Choroid plexus epithelial cell (primary cell): ENCODE measurements at regions not wholly inside any gene's neighbourhood (a gene's known extent, or its start where the extent isn't known, plus 50 kb on each side); places are given as distances from the start of the nearest gene placed in this dataset.

Experiments used
- DNase-seq: peaks from one replicate; pipeline ENCODE4 v3.0.0-alpha.2; 2010; ENCODE audit warnings: low read depth
- H3K4me3 ChIP-seq: 2 replicates; pipeline ENCODE4 v1.5.1; 2011; ENCODE audit warnings: low read depth, mild to moderate bottlenecking, control low read depth, low read length, moderate library complexity
- TF ChIP-seq, protein P1 (sequence below): conservative IDR thresholded peaks from 2 replicates; pipeline ENCODE4 v1.5.1; 2011; ENCODE audit warnings: low read depth, mild to moderate bottlenecking, control low read depth, inconsistent platforms, low read length, moderate library complexity

DNA sequence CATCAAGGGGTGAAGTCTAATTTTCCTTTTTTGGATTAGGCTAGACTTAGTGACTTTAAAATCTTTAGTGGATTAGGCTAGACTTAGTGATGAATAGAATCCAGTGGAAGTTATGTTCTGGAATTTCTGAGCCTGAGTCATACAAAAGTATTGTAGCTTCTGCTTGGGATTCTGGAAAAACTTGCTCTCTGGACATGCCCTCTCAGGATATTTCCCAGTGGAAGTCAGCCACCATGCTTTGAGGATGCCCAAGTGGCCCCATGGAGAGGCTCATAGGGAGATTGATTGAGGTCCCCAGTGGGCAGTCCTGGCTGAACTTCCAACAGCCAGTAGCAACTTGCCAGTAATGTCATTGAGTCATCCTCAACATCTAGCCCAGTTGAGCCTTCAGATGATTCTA is 112.4 kb upstream of the PRLR start:
- no peak overlapping the region for H3K4me3 ChIP-seq
- DNase-seq = no peak
- TF ChIP-seq, protein P1, sequence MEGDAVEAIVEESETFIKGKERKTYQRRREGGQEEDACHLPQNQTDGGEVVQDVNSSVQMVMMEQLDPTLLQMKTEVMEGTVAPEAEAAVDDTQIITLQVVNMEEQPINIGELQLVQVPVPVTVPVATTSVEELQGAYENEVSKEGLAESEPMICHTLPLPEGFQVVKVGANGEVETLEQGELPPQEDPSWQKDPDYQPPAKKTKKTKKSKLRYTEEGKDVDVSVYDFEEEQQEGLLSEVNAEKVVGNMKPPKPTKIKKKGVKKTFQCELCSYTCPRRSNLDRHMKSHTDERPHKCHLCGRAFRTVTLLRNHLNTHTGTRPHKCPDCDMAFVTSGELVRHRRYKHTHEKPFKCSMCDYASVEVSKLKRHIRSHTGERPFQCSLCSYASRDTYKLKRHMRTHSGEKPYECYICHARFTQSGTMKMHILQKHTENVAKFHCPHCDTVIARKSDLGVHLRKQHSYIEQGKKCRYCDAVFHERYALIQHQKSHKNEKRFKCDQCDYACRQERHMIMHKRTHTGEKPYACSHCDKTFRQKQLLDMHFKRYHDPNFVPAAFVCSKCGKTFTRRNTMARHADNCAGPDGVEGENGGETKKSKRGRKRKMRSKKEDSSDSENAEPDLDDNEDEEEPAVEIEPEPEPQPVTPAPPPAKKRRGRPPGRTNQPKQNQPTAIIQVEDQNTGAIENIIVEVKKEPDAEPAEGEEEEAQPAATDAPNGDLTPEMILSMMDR = no peak

DNA sequence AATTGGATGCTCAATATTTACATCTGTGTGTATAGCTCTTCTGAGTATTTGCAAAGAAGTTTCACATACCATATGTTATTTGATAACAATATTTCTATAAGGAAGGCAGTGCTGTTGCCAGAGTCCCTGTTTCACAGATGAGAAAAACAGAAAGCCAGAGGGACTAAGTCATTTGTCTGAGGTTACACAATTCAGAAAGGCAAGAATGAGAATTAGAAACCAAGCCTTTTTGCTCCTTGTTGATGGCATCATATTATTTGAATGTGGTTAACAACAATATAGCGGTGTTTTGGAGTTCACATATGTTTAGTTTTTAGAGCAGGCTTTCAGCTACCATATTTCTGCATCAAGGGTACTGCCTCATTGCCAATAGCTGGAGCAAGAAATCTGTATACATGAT is 110.9 kb upstream of the PRLR start:
- TF ChIP-seq, protein P1 = no peak
- no peak overlapping the region for H3K4me3 ChIP-seq

DNA sequence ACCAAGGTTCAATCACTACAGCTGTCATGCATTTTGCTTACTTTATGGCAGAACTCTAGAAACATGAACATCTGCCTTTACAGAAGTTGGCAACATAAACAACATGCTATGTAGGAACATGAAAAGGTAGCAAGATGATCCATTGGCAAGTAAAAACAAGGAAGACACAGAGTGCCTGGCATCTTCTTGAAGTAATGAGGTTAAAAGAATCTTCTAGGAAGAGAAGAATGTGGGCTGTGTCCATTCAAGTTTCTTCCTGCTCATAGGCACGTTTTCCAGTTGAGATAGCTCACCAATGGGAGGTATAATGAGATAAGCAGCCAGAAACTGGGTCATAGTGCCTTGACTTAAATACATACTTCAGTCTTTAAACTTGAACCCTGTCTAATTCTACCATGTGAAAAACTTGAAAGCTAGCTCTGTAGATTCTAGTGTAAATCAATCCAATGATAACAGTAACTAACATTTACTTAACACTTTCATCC is 109.4 kb upstream of the PRLR start:
- TF ChIP-seq, protein P1 = no peak
- no peak for DNase-seq

More for the DNA sequence above, 110.9 kb upstream of the PRLR start:
- DNase-seq = no peak

DNA sequence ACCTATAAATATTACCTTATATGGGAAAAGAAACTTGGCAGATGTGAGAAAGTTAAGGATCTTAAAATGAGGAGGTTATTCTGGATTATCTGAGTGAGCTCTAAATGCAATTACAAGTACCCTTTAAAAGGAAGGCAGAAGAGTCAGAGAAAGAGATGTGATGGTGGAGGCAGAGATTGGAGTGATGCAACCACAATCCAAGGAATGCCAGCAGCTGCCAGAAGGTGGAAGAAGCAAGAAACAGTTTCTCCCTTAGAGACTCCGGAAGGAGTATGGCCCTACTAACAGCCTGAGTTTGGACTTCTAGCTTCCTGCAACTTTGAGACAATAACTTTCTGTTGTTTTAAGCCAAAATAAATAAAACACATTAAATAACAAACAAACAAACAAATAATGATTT is 108.7 kb upstream of the PRLR start:
- DNase-seq = no peak
- TF ChIP-seq, protein P1 = no peak

More for the DNA sequence above, 109.4 kb upstream of the PRLR start:
- no peak overlapping the region for H3K4me3 ChIP-seq

DNA sequence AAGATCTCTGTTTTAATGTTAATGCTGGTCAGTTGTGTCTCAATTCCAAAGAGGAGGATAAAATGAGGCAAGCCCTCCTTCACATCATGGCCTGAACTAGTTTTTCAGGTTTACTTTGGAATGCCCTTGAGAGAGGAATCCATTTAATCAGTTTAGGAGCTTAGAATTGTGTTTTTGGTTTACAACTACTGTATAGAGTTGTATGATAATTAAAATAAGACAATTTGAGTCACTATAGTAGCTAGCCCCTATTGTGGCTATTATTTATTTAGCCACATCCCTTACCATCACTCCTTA is 107.8 kb upstream of the PRLR start:
- TF ChIP-seq, protein P1 = no peak
- no peak for DNase-seq
- no peak overlapping the region for H3K4me3 ChIP-seq

More for the DNA sequence above, 108.7 kb upstream of the PRLR start:
- H3K4me3 ChIP-seq = no peak overlapping the region

DNA sequence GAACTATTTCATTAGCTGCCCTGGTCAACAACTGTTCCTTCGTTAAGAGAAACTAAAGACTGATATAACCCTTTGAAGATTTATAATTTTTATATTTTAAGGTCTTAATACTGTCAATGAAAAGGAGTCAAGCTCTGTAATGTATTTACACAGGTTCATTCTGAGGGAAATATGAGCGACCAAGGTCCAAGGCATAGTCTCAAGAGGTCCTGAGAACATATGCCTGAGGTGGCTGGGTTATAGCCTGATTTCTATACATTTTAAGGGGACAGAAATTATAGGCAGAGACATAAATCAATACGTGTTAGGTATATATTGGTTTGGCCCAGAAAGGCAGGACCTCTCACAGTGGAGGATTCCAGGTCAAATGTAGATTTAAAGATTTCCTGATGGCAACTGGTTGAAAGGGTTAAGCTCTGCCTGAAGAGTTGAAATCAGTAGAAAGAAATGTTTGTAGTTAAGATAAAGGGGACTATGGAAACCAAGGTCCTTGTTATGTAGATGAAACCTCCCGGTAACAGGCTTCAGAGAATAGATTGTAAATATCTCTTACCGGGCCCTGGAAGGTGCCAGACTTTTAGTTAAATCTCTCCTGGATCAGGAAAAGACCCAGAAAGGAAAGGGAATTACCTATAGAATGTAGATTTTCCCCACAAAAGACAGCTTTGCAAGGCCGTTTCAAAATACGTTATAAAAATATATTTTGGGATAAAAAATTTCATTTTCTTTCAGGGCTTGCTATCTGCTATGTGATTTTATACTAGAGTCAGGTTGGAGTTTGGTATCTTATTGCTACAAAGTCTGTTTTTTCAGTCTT is 107.3 kb upstream of the PRLR start:
- DNase-seq = no peak
- TF ChIP-seq, protein P1 = no peak
- no peak overlapping the region for H3K4me3 ChIP-seq

DNA sequence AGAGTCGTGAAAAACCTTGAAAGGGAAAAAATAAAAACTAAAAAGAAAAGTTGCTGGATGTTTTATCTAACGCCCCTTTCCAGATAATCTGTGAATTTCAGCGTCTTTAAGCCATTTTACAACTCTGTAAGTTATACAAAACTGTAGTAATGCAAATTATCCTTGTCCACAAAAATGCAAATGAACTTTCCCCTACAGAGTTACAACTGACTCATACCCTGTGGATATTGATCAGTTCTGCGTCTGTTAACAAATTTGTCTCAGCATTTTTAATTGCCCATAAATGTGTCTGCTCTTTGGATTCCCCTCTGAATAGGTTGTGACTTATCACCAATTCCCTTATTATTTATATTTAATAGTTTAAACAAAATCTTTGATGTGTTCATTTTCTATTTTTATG is 105.9 kb upstream of the PRLR start:
- TF ChIP-seq, protein P1 = no peak
- DNase-seq = no peak
- H3K4me3 ChIP-seq = no peak overlapping the region
